ENCODE measurements at regions not wholly inside any gene's neighbourhood (a gene's known extent, or its start where the extent isn't known, plus 50 kb on each side); places are given as distances from the start of the nearest gene placed in this dataset.
"Not testable (repeated sequence)": the region's sequence is repeated elsewhere in the genome, so short reads cannot be mapped to it uniquely, and the experiment has no call there.

- no peak overlapping the region for H3K27ac Mint-ChIP-seq
- CTCF ChIA-PET, result interaction anchor here (1.0 to 1.3 kb wide), 2 partner anchors 9 to 278 kb away, joined by 3 to 5 read pairs; no protein-coding TSS in a partner anchor
- H3K27me3 Mint-ChIP-seq, result peaks cover 2% of the 10 kb centered on the region
- no peaks in the 10 kb centered on the region for H3K4me1 Mint-ChIP-seq
- DNase-seq, result no peak
- POLR2A ChIA-PET, result no interaction called here
- no peaks in the 10 kb centered on the region for H3K9me3 Mint-ChIP-seq
- no peak overlapping the region for H3K4me3 Mint-ChIP-seq
- H3K36me3 Mint-ChIP-seq (ENCODE audit: low read depth), result no peaks in the 10 kb centered on the region
Observed at GRCh38 chr4:81348086-81348777, 123.5 kb downstream of the RASGEF1B start.

- no peak overlapping the region for H3K27ac Mint-ChIP-seq
- POLR2A ChIA-PET, result no interaction called here
- no peak overlapping the region for H3K4me3 Mint-ChIP-seq
- no peaks in the 10 kb centered on the region for H3K4me1 Mint-ChIP-seq
- no peaks in the 10 kb centered on the region for H3K36me3 Mint-ChIP-seq (ENCODE audit: low read depth)
- peaks cover 2% of the 10 kb centered on the region for H3K27me3 Mint-ChIP-seq
- DNase-seq, result no peak
- CTCF ChIA-PET, result no interaction called here
- no peaks in the 10 kb centered on the region for H3K9me3 Mint-ChIP-seq
Observed at GRCh38 chr4:81346719-81347118, 125.0 kb downstream of the RASGEF1B start.

- CTCF ChIA-PET, result interaction anchor here (1.0 kb wide), 1 partner anchor 8 kb away, joined by 4 read pairs; no protein-coding TSS in a partner anchor
- no peak overlapping the region for H3K4me3 Mint-ChIP-seq
- DNase-seq, result no peak
- POLR2A ChIA-PET, result no interaction called here
- no peaks in the 10 kb centered on the region for H3K36me3 Mint-ChIP-seq (ENCODE audit: low read depth)
- H3K9me3 Mint-ChIP-seq, result no peaks in the 10 kb centered on the region
- no peak overlapping the region for H3K27ac Mint-ChIP-seq
- H3K27me3 Mint-ChIP-seq, result peaks cover 7% of the 10 kb centered on the region
- no peaks in the 10 kb centered on the region for H3K4me1 Mint-ChIP-seq
Observed at GRCh38 chr4:81343536-81343935, 128.2 kb downstream of the RASGEF1B start.

GRCh38 chr4:81343046-81343445 lies 128.0 kb upstream of the PRKG2 start:
- no peak for DNase-seq
- ChIA-PET POLR2A (no interaction called here), CTCF (interaction anchor here (1.0 kb wide), 1 partner anchor 9 kb away, joined by 4 read pairs; no protein-coding TSS in a partner anchor)
- peaks cover 7% of the 10 kb centered on the region for H3K27me3 Mint-ChIP-seq
- no peak overlapping the region for H3K4me3 Mint-ChIP-seq
- no peaks in the 10 kb centered on the region for H3K9me3 Mint-ChIP-seq
- no peak overlapping the region for H3K27ac Mint-ChIP-seq
- H3K36me3 Mint-ChIP-seq (ENCODE audit: low read depth), result no peaks in the 10 kb centered on the region
- no peaks in the 10 kb centered on the region for H3K4me1 Mint-ChIP-seq

GRCh38 chr4:81337211-81337610 lies 122.2 kb upstream of the PRKG2 start:
- POLR2A ChIA-PET, result no interaction called here
- H3K27ac Mint-ChIP-seq, result no peak overlapping the region
- CTCF ChIA-PET, result no interaction called here

GRCh38 chr4:81335122-81335912 lies 120.3 kb upstream of the PRKG2 start:
- peaks cover 4% of the 10 kb centered on the region for H3K27me3 Mint-ChIP-seq
- ChIA-PET POLR2A (no interaction called here), CTCF (no interaction called here)
- H3K27ac Mint-ChIP-seq, result no peak overlapping the region
- H3K4me3 Mint-ChIP-seq, result no peak overlapping the region
- no peaks in the 10 kb centered on the region for H3K36me3 Mint-ChIP-seq (ENCODE audit: low read depth)
- H3K4me1 Mint-ChIP-seq, result no peaks in the 10 kb centered on the region
- no peaks in the 10 kb centered on the region for H3K9me3 Mint-ChIP-seq
- DNase-seq, result no peak

More at GRCh38 chr4:81337211-81337610, 122.2 kb upstream of the PRKG2 start:
- Mint-ChIP-seq H3K36me3 (ENCODE audit: low read depth) (no peaks in the 10 kb centered on the region), H3K4me1 (no peaks in the 10 kb centered on the region), H3K9me3 (no peaks in the 10 kb centered on the region), H3K4me3 (no peak overlapping the region), H3K27me3 (peaks cover 11% of the 10 kb centered on the region)
- DNase-seq, result no peak

- no peaks in the 10 kb centered on the region for H3K4me1 Mint-ChIP-seq
- ChIA-PET CTCF (interaction anchor here (1.8 kb wide), 1 partner anchor 22 kb away, joined by 5 read pairs; no protein-coding TSS in a partner anchor), POLR2A (no interaction called here)
- no peak for DNase-seq
- H3K9me3 Mint-ChIP-seq, result no peaks in the 10 kb centered on the region
- H3K36me3 Mint-ChIP-seq (ENCODE audit: low read depth), result no peaks in the 10 kb centered on the region
- peaks cover 2% of the 10 kb centered on the region for H3K27me3 Mint-ChIP-seq
- H3K27ac Mint-ChIP-seq, result no peak overlapping the region
- H3K4me3 Mint-ChIP-seq, result no peak overlapping the region
Observed at GRCh38 chr4:81330018-81330417, 115.0 kb upstream of the PRKG2 start.

- Mint-ChIP-seq H3K27me3 (no peaks in the 10 kb centered on the region), H3K36me3 (ENCODE audit: low read depth) (no peaks in the 10 kb centered on the region), H3K27ac (no peak overlapping the region), H3K4me3 (no peak overlapping the region), H3K4me1 (no peaks in the 10 kb centered on the region), H3K9me3 (no peaks in the 10 kb centered on the region)
- ChIA-PET POLR2A (no interaction called here), CTCF (interaction anchor here (1.5 kb wide), 1 partner anchor 257 kb away, joined by 3 read pairs; no protein-coding TSS in a partner anchor)
- no peak for DNase-seq
Observed at GRCh38 chr4:81326581-81326980, 111.6 kb upstream of the PRKG2 start.

- DNase-seq; H3K9me3 Mint-ChIP-seq; H3K4me3 Mint-ChIP-seq; H3K27me3 Mint-ChIP-seq; H3K4me1 Mint-ChIP-seq; H3K27ac Mint-ChIP-seq; POLR2A ChIA-PET; H3K36me3 Mint-ChIP-seq (ENCODE audit: low read depth); CTCF ChIA-PET: not testable (repeated sequence)
Observed at GRCh38 chr4:81324594-81324993, 109.6 kb upstream of the PRKG2 start.

- Mint-ChIP-seq H3K9me3 (no peaks in the 10 kb centered on the region), H3K27ac (no peak overlapping the region), H3K4me3 (no peak overlapping the region), H3K4me1 (no peaks in the 10 kb centered on the region), H3K27me3 (no peaks in the 10 kb centered on the region), H3K36me3 (ENCODE audit: low read depth) (no peaks in the 10 kb centered on the region)
- DNase-seq, result no peak
- ChIA-PET CTCF (interaction anchor here (1.3 kb wide), 1 partner anchor 32 kb away, joined by 4 read pairs; no protein-coding TSS in a partner anchor), POLR2A (no interaction called here)
Observed at GRCh38 chr4:81319657-81320056, 104.6 kb upstream of the PRKG2 start.

GRCh38 chr4:81314897-81315470 lies 100.0 kb upstream of the PRKG2 start:
- Mint-ChIP-seq H3K36me3 (ENCODE audit: low read depth) (no peaks in the 10 kb centered on the region), H3K4me3 (no peak overlapping the region), H3K4me1 (no peaks in the 10 kb centered on the region), H3K27ac (no peak overlapping the region), H3K9me3 (no peaks in the 10 kb centered on the region), H3K27me3 (no peaks in the 10 kb centered on the region)
- DNase-seq, result no peak
- ChIA-PET POLR2A (no interaction called here), CTCF (interaction anchor here (1.1 kb wide), 1 partner anchor 36 kb away, joined by 3 read pairs; no protein-coding TSS in a partner anchor)

GRCh38 chr4:81314196-81314896 lies 99.3 kb upstream of the PRKG2 start:
- no peaks in the 10 kb centered on the region for H3K4me1 Mint-ChIP-seq
- H3K9me3 Mint-ChIP-seq, result no peaks in the 10 kb centered on the region
- ChIA-PET CTCF (interaction anchor here (1.1 kb wide), 1 partner anchor 37 kb away, joined by 3 read pairs; no protein-coding TSS in a partner anchor), POLR2A (no interaction called here)
- no peaks in the 10 kb centered on the region for H3K27me3 Mint-ChIP-seq
- H3K4me3 Mint-ChIP-seq, result no peak overlapping the region
- no peak for DNase-seq
- no peak overlapping the region for H3K27ac Mint-ChIP-seq
- no peaks in the 10 kb centered on the region for H3K36me3 Mint-ChIP-seq (ENCODE audit: low read depth)

GRCh38 chr4:81307991-81308390 lies 93.0 kb upstream of the PRKG2 start:
- Mint-ChIP-seq H3K36me3 (ENCODE audit: low read depth) (no peaks in the 10 kb centered on the region), H3K9me3 (no peaks in the 10 kb centered on the region), H3K4me3 (no peak overlapping the region), H3K4me1 (no peaks in the 10 kb centered on the region), H3K27ac (no peak overlapping the region), H3K27me3 (no peaks in the 10 kb centered on the region)
- ChIA-PET POLR2A (no interaction called here), CTCF (no interaction called here)
- DNase-seq, result no peak
